DOHH2 (cell line): ENCODE measurements at regions not wholly inside any gene's neighbourhood (a gene's known extent, or its start where the extent isn't known, plus 50 kb on each side); places are given as distances from the start of the nearest gene placed in this dataset.
A peak's percentile ranks its signal among the peaks of the same experiment; 100 is the strongest.

Experiments
- H3F3A ChIP-seq: fragments of 200-600 bp; sonication (generic), shearing (Covaris generic); 2 replicates; pipeline ENCODE4 v1.6.0; 2016; ENCODE audit warnings: antibody characterized with exemption, mild to moderate bottlenecking; ENCODE audit not compliant: control insufficient read depth, insufficient read depth
- H3K27ac ChIP-seq: fragments of 200-600 bp; sonication (generic); 2 replicates; pipeline ENCODE4 v1.5.1; 2014; ENCODE audit warnings: low read depth, mild to moderate bottlenecking, low read length, moderate library complexity
- H3K27me3 ChIP-seq: fragments of 200-600 bp; sonication (generic); 2 replicates; pipeline ENCODE4 v1.6.1; 2014; ENCODE audit warnings: mild to moderate bottlenecking, low read length, mixed read lengths; ENCODE audit not compliant: control insufficient read depth
- H3K36me3 ChIP-seq: fragments of 200-600 bp; sonication (generic); 2 replicates; pipeline ENCODE4 v1.6.1; 2014; ENCODE audit warnings: mild to moderate bottlenecking, low read length, moderate library complexity, mixed read lengths; ENCODE audit not compliant: control insufficient read depth
- H3K4me1 ChIP-seq: fragments of 200-600 bp; sonication (generic); 2 replicates; pipeline ENCODE4 v1.6.1; 2014; ENCODE audit warnings: mild to moderate bottlenecking, low read length, mixed read lengths; ENCODE audit not compliant: control insufficient read depth
- H3K4me2 ChIP-seq: fragments of 200-600 bp; sonication (generic); 2 replicates; pipeline ENCODE4 v1.6.0; 2014; ENCODE audit warnings: mild to moderate bottlenecking, low read length, moderate library complexity
- H3K4me3 ChIP-seq: fragments of 200-600 bp; sonication (generic); 2 replicates; pipeline ENCODE4 v1.5.1; 2014; ENCODE audit warnings: mild to moderate bottlenecking, low read length, mixed read lengths
- H3K79me2 ChIP-seq: fragments of 200-600 bp; sonication (generic); 2 replicates; pipeline ENCODE4 v1.6.1; 2014; ENCODE audit warnings: mild to moderate bottlenecking, low read length, mixed read lengths; ENCODE audit not compliant: control insufficient read depth
- H3K9me2 ChIP-seq: fragments of 200-600 bp; sonication (generic); replicated peaks from 2 replicates; pipeline ENCODE4 v1.6.1; 2014; ENCODE audit warnings: mild to moderate bottlenecking, low read length, mixed read lengths; ENCODE audit not compliant: control insufficient read depth
- H3K9me3 ChIP-seq: fragments of 200-600 bp; sonication (generic); 2 replicates; pipeline ENCODE4 v1.6.1; 2014; ENCODE audit warnings: antibody characterized with exemption, low read length, mixed read lengths; ENCODE audit not compliant: control insufficient read depth, insufficient read depth
- H4K20me1 ChIP-seq: fragments of 200-600 bp; sonication (generic); 2 replicates; pipeline ENCODE4 v1.6.0; 2014; ENCODE audit warnings: low read depth, mild to moderate bottlenecking, antibody characterized with exemption, low read length, moderate library complexity; ENCODE audit not compliant: control insufficient read depth, insufficient read depth
- CTCF ChIP-seq: fragments of 200-600 bp; sonication (generic); IDR thresholded peaks from one replicate; pipeline ENCODE4 v1.5.1; 2014; ENCODE audit warnings: antibody characterized with exemption, mild to moderate bottlenecking, low read depth, low read length; ENCODE audit not compliant: poor library complexity, severe bottlenecking
- EZH2phosphoT487 ChIP-seq: fragments of 200-600 bp; sonication (generic); IDR thresholded peaks from 2 replicates; pipeline ENCODE4 v1.6.1; 2017; ENCODE audit warnings: borderline replicate concordance, mild to moderate bottlenecking, antibody characterized with exemption, low read length, moderate library complexity, mixed read lengths

- no peaks in the 10 kb centered on the region for H3K79me2 ChIP-seq
- no peaks in the 10 kb centered on the region for H3K9me3 ChIP-seq
- no peaks in the 10 kb centered on the region for H3F3A ChIP-seq
- no peaks in the 10 kb centered on the region for H3K36me3 ChIP-seq
- H3K9me2 ChIP-seq, result no peaks in the 10 kb centered on the region
- no peaks in the 10 kb centered on the region for H4K20me1 ChIP-seq
- H3K4me1 ChIP-seq, result peaks cover 27% of the 10 kb centered on the region
- TF ChIP-seq CTCF (peak; percentile 95), EZH2phosphoT487 (no peak)
- peak overlapping the region; percentile 64 for H3K4me2 ChIP-seq
- peak overlapping the region; percentile 79 for H3K4me3 ChIP-seq
- H3K27me3 ChIP-seq, result peaks cover 16% of the 10 kb centered on the region
- no peak overlapping the region for H3K27ac ChIP-seq
Measured at GRCh38 chr13:30114571-30115256, 192.6 kb downstream of the KATNAL1 start.

- H3K27ac ChIP-seq, result no peak overlapping the region
- TF ChIP-seq CTCF (no peak), EZH2phosphoT487 (no peak)
- no peaks in the 10 kb centered on the region for H4K20me1 ChIP-seq
- H3K27me3 ChIP-seq, result peaks cover 16% of the 10 kb centered on the region
- peaks cover 21% of the 10 kb centered on the region for H3K4me1 ChIP-seq
- H3K9me3 ChIP-seq, result no peaks in the 10 kb centered on the region
- peak overlapping the region; percentile 79 for H3K4me3 ChIP-seq
- H3K9me2 ChIP-seq, result no peaks in the 10 kb centered on the region
- no peaks in the 10 kb centered on the region for H3K36me3 ChIP-seq
- H3K4me2 ChIP-seq, result peak overlapping the region; percentile 64
- H3K79me2 ChIP-seq, result no peaks in the 10 kb centered on the region
- no peaks in the 10 kb centered on the region for H3F3A ChIP-seq
Measured at GRCh38 chr13:30113983-30114570, 193.3 kb downstream of the KATNAL1 start.

- Histone ChIP-seq H3K9me2 (no peaks in the 10 kb centered on the region), H4K20me1 (no peaks in the 10 kb centered on the region), H3K36me3 (no peaks in the 10 kb centered on the region), H3K27ac (no peak overlapping the region), H3K79me2 (no peaks in the 10 kb centered on the region), H3K4me2 (no peak overlapping the region), H3F3A (no peaks in the 10 kb centered on the region), H3K4me3 (no peak overlapping the region), H3K4me1 (peaks cover 20% of the 10 kb centered on the region), H3K9me3 (no peaks in the 10 kb centered on the region), H3K27me3 (peaks cover 16% of the 10 kb centered on the region)
- TF ChIP-seq CTCF, result no peak
- no peak for TF ChIP-seq EZH2phosphoT487
Measured at GRCh38 chr13:30113551-30113950, 193.8 kb downstream of the KATNAL1 start.
